H1 (cell line): ENCODE measurements at regions not wholly inside any gene's neighbourhood (a gene's known extent, or its start where the extent isn't known, plus 50 kb on each side); places are given as distances from the start of the nearest gene placed in this dataset.

Experiments used
- CHD7 ChIP-seq: fragments of 300-600 bp; sonication (generic); IDR thresholded peaks from 2 replicates; pipeline ENCODE4 v1.7.1; 2012; ENCODE audit warnings: low read length, moderate library complexity, mild to moderate bottlenecking, inconsistent platforms; ENCODE audit not compliant: insufficient replicate concordance
- EZH2 ChIP-seq: fragments of 200-600 bp; sonication (generic); IDR thresholded peaks from 2 replicates; pipeline ENCODE4 v1.7.1; 2012; ENCODE audit warnings: low read depth, mild to moderate bottlenecking, moderate library complexity, low read length, inconsistent platforms; ENCODE audit not compliant: severe bottlenecking
- TF ChIP-seq, protein P1 (sequence below), 3 experiments: IDR thresholded peaks; 1 replicate in 2 of 3; 2 replicates in 1 of 3; pipeline versions ENCODE4 v1.5.1 to v1.6.1; 2011; ENCODE audit warnings: low read length in 3 of 3, mild to moderate bottlenecking in 3 of 3, inconsistent platforms in 2 of 3, low read depth in 1 of 3, moderate library complexity in 1 of 3; ENCODE audit not compliant: insufficient read depth in 1 of 3; ENCODE audit errors: control extremely low read depth in 1 of 3

DNA sequence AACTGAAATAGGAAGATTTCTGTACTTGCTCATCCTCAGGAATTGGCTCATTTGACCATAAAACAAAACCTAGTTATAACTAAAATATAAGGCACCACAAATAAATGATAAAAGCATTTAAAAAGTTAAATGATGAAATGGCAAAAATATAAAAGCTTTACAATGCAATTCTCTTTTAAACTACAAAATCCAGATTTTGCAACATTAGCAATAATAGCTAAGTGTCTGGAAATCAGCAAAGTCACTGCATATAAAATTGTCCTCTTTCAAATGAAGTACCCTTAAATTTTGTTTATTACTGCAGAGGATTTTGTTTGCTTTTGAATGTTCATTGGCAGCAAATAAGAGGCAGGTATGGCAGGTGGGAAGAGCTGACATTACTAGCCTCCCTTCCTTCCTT lies 270.4 kb upstream of the RSPO3 start:
- TF ChIP-seq, protein P1, sequence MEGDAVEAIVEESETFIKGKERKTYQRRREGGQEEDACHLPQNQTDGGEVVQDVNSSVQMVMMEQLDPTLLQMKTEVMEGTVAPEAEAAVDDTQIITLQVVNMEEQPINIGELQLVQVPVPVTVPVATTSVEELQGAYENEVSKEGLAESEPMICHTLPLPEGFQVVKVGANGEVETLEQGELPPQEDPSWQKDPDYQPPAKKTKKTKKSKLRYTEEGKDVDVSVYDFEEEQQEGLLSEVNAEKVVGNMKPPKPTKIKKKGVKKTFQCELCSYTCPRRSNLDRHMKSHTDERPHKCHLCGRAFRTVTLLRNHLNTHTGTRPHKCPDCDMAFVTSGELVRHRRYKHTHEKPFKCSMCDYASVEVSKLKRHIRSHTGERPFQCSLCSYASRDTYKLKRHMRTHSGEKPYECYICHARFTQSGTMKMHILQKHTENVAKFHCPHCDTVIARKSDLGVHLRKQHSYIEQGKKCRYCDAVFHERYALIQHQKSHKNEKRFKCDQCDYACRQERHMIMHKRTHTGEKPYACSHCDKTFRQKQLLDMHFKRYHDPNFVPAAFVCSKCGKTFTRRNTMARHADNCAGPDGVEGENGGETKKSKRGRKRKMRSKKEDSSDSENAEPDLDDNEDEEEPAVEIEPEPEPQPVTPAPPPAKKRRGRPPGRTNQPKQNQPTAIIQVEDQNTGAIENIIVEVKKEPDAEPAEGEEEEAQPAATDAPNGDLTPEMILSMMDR (IDR thresholded peaks at IDR 0.05; ENCODE audit: control extremely low read depth in 1 of 3, insufficient read depth in 1 of 3, low read depth in 1 of 3, low read length in 3 of 3): no peak
- TF ChIP-seq CHD7: no peak
- no peak for TF ChIP-seq EZH2
